GM18873 (cell line): ENCODE measurements at regions not wholly inside any gene's neighbourhood (a gene's known extent, or its start where the extent isn't known, plus 50 kb on each side); places are given as distances from the start of the nearest gene placed in this dataset.
A peak's percentile ranks its signal among the peaks of the same experiment; 100 is the strongest.
"Not testable (repeated sequence)": the region's sequence is repeated elsewhere in the genome, so short reads cannot be mapped to it uniquely, and the experiment has no call there.

Experiments
- ATAC-seq: cut with Tn5 transposase; IDR thresholded peaks from one replicate; pipeline ENCODE4 v1.9.1; 2021; ENCODE audit warnings: mild to moderate bottlenecking, moderate library complexity, moderate number of reproducible peaks; ENCODE audit not compliant: unreplicated experiment, low FRiP score

- ATAC-seq: no peak
Measured at GRCh38 chr7:155377071-155377837, 79.6 kb downstream of the INSIG1 start.

GRCh38 chr7:155377838-155378579 is 79.9 kb upstream of the EN2 start:
- no peak for ATAC-seq

DNA sequence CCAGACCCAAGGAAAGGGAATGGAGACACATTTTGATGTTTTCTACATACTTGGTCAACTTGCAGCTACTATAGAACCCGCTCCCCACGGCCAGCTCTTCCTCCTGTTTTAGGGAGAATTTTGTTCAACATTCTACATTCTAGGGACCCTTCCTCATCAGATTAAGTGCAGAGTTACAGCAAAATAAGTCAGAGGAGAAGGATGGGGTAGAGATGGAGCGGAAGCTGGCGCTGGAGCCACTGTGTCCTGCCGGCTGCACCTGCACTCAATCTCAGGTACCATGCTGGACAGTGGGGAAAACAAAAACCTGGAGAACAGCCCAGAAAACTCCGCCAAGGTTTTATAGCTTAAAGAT is 79.4 kb upstream of the EN2 start:
- no peak for ATAC-seq

DNA sequence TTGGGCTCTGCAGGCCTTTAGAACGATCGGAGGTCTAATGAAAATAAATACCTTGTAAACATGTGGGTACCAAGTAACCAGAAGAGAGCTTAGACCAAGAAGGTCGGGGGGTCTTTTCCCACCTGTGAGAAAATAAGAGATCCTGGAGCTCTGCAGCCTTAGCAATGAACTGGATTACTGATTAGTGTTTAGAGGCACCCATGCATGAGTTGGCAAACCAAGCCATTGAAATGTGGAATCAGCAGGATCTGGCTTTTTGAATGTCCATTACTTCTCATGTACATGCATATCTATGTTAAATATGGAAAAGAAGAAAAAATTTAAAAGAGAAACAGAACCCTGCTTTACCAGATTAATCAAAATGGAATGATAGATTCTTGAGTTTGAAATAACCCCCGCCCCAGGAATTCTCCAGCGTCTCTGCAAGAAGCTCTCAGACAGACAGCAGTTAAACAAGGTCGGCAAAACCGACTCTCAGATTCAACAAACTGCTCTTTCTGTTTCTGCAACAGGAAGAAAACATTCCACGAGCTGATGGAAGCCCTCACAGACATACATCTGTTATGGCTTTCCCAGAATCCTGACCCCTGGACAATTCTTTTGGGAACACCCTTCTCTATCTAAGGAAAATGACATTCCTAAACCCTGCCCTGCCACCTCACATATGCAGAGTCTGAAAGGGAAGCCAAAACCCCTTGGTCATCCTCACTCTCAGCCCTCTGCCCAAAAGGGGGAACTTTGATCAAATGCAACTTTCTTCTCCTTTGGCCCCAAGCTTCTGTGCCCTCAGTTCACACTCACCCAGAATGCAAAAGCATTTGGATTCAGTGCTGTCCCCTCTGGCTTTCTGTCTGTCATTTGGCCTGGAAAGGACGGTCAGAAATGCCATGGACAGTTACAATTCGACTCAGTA is 78.7 kb upstream of the EN2 start:
- no peak for ATAC-seq

DNA sequence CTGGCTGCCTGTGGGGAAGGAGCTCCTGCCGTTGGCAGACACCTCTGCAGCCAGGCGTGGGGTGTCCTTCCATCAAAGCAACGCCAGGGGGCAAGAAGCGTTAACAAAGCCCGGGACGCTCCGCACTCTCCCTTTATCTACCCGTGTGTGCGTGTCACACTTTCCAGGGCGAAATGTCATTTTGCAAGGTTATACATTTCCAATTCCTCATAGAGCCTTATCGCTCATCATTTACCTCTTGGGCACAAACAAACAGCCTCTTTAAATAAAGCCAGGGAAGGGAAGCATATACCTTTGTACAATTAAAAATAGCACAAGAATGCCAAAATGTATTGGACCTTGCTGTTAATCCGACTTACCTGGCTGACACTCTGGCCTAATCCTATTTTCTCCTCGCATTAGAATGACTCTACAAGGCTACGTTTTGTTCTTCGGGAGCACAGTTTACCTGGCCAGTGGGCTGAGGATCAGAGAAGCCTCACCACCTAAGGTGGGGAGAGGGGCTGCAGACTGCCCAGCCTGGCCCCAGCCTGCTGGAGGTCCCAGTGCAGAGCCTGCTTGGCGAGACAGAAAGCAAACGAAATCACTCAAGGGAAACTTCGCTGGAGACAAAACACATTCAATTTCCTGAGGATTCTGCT is 77.6 kb upstream of the EN2 start:
- peak; percentile 72 for ATAC-seq

GRCh38 chr7:155380976-155381851 is 76.7 kb upstream of the EN2 start:
- ATAC-seq: no peak

DNA sequence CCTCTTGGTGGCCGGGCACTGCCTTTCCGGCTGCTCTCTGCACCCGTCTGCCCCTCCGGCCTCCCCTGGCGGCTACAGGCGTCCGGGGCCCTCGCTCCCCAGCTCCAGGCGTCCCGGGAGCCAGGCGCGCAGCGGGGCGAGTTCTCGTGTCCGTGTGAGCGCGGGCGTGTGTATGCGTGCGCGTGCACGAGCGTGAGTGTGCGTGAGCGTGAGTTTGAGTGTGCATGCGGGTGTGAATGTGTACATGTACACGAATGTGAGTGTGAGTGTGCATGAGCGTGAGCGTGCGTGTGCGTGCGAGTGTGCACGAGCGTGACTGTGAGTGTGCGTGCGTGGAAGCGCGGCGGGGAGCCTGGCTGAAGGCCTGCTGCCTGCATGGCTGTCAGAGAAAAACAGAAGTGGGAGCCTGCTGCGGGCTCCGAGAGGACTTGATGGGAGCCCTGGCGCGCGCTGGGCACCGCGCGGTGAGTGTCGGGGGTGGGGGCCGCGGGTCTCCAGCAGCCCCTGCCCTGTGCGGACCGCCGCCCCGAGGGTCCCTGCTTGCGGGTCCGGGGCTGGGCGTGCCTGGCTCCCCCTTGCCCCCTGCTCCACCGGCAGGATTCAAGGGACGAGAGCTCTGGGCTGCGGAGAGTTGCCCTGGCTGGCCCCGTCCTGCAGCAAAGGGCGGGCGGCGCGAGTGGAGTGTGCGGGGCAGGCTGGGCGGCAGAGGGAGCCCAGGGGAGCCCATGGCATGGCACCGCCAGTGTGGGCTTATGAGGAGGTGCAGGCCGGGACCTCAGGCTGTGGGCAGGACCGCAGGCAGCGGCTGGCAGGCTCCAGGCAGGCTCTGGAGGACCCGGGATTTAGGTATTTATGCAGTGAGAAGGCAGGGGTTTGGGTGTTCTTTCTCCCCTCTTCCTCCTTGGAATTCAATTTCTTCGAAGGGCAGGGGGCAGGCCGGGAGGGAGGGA is 75.8 kb upstream of the EN2 start:
- ATAC-seq: no peak

DNA sequence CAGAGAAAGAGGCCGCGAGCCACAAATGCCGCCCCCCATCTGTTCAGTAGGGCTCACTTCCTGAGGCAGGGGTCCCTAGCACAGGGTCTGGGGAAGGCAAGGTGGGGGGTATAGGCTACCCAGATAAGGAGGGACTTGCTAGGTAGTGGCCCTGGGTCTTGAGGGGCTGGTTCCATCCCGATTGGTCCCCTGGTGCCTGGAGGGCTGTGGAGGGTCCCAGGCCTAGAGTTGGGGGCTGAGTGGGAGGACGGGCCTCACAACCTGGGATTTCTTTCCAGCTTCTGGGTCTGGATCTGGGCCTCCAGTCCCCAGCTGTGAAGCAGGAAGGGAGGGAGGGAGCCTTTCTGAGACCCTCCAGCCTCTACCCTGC is 75.1 kb upstream of the EN2 start:
- ATAC-seq: no peak

DNA sequence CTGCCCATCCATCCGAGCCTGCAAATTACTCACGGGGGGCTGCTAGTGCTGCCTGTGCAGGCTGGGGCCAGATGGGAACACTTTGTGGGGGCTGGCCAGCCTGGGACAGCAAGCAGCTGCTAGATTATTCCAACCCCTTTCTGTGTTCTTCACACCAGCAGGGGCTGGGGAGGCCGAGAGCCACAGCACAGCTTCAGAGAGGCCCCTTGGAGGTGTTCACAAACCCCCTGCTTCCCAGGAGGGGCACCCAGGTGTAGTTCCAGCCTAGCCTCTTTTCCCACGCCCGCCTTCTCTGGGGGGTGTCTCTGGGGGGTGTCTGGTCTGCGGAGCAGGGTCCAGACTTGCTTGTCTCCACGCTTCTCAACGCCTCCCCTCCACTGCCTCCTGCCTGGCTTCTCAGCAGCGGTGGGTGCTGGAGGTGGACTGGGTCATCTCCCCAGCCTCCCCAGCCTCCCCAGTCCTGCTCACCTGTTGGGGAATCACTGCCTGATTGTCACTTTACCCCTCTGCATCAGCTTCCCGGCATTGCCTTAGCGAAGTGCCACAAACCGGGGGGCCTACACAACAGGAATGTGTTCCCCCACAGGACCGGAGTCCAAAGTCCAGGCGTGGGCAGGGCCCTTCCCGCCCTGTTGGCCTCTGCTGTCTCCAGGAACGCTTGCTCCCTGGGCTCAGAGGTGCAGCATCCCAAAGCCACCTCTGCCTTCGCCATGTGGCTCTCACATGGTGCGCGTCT is 74.0 kb upstream of the EN2 start:
- no peak for ATAC-seq

- no peak for ATAC-seq
Measured at GRCh38 chr7:155384751-155385150, 73.2 kb upstream of the EN2 start.

DNA sequence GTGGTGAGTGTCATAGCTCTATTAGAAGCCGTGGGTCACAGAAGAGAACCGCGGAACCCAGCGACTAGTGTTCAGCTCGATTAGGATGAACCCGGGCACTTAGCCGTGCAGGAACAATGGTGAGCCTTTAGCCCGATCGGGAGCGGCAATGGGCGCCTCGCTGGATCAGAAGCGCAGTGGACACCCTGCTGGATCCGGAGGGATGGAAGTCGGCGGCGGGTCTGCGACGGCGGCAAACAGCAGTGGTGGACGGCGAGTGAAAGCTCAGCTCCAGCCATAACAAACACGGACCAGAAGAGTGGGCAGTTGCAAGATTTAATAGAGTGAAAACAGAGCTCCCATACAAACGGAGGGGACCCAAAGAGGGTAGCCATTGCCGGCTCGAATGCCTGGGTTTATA is 72.7 kb upstream of the EN2 start:
- ATAC-seq: not testable (repeated sequence)

- ATAC-seq: no peak
Measured at GRCh38 chr7:155386608-155387007, 71.3 kb upstream of the EN2 start.

GRCh38 chr7:155387066-155387620 is 70.8 kb upstream of the EN2 start:
- no peak for ATAC-seq

GRCh38 chr7:155388561-155388960 is 69.4 kb upstream of the EN2 start:
- ATAC-seq: no peak

DNA sequence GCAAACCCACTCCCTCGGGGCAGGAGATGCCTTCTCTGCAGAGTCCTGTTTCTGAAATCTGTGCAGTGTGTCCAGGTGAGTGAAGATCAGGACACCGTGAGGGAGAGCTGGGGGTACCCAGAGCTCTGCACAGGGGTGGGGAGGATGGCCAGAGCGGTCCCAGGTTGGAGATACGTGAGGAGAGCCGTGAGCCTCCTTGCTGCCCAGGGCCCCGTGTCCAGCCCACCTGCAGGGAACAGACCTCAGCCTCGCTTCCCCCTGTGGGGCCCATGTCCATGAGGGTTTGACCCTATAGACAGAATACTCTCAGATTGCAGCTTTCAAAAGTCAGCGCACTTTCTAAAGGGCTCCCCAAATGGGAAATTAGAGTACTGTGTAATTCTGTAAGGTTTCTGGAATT is 66.5 kb upstream of the EN2 start:
- ATAC-seq: no peak

DNA sequence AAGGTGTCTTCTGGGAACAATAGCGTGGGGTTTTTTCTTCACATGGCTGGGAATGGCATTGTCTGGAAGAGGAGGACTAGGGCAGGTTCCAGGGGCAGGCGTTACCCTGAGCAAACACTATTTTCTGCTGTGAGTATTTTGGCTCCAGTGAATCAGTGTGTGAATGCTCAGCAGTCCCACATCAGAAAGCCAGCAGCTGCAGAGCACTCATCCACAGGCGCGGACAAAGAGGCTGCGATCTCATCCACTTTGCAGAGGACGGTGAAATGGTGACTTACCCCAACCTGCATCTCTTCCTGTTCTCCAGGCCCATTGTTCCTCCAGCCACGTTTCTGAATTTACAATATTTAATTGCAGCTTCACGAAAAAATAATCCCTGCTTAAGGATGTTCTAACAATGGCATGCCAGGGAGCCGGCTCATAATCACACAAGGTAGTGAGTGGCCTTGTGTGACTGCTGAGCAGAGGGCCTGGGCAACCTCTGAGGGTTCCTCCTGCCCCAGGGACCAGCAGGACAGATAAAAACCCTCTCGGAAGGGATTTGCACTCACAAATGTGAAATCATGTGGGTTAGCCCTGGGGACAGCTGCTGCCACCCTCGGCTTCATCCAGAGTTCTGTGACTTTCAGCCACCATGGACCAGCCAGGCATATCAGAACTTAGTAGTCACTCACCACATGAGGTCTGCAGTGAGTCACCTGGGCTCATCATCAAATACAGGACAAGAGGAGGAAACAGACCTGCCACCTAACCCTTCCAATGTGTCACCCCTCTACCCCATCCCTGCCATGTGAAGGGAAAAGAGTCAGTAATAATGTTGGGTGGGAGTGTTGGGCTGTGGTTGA is 65.0 kb upstream of the EN2 start:
- ATAC-seq: no peak

DNA sequence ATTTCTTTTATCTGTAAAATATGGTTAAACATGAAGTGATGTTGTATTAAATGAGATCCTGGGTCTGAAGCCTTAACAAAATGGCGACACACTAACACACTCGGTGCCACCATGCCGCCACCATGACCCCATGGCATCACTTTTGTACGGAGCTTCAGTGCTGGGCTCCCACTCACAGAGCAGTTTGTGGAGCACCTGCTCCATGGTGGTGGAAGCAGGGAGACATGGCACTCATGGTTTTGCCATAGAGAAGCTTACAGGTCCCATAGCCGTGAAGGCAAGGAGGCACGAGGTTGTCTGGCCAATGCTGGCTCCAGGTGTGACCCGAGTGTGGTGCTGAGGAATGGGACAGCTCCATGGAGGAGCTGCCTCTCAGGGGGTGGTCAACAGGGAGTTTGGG is 63.5 kb upstream of the EN2 start:
- ATAC-seq: no peak
